Astrocyte (in vitro differentiated cells and primary cell): ENCODE measurements at regions not wholly inside any gene's neighbourhood (a gene's known extent, or its start where the extent isn't known, plus 50 kb on each side); places are given as distances from the start of the nearest gene placed in this dataset.
A peak's percentile ranks its signal among the peaks of the same experiment; 100 is the strongest.

Experiments
- DNase-seq: peaks from one replicate; pipeline ENCODE4 v3.0.0-alpha.2; 2010; ENCODE audit warnings: low read depth
- FAIRE-seq: peaks from 2 replicates; lab custom pipeline; 2011; peaks lifted over from hg19 to GRCh38; lab: Jason Lieb, UNC
- H2AFZ ChIP-seq: 2 replicates; pipeline ENCODE4 v1.6.0; 2012; ENCODE audit warnings: low read depth, low read length, inconsistent platforms
- H3K27ac ChIP-seq: 2 replicates; pipeline ENCODE4 v1.5.1; 2011; ENCODE audit warnings: low read depth, low read length, inconsistent platforms
- H3K27me3 ChIP-seq: 2 replicates; pipeline ENCODE4 v1.6.0; 2011; ENCODE audit warnings: low read length, inconsistent platforms; ENCODE audit not compliant: insufficient read depth
- H3K36me3 ChIP-seq: 2 replicates; pipeline ENCODE4 v1.5.1; 2011; ENCODE audit warnings: low read length, inconsistent platforms; ENCODE audit not compliant: insufficient read depth
- H3K4me1 ChIP-seq: 2 replicates; pipeline ENCODE4 v1.5.1; 2011; ENCODE audit warnings: low read length, inconsistent platforms; ENCODE audit not compliant: insufficient read depth
- H3K4me2 ChIP-seq: 2 replicates; pipeline ENCODE4 v1.6.0; 2012; ENCODE audit warnings: low read length, inconsistent platforms
- H3K4me3 ChIP-seq: 2 replicates; pipeline ENCODE4 v1.5.1; 2011; ENCODE audit warnings: low read depth, mild to moderate bottlenecking, low read length, inconsistent platforms; ENCODE audit not compliant: insufficient read depth
- H3K79me2 ChIP-seq: 2 replicates; pipeline ENCODE4 v1.6.0; 2012; ENCODE audit warnings: mild to moderate bottlenecking, low read length, inconsistent platforms; ENCODE audit not compliant: insufficient read depth
- H3K9ac ChIP-seq: 2 replicates; pipeline ENCODE4 v1.6.0; 2012; ENCODE audit warnings: mild to moderate bottlenecking, low read length, inconsistent platforms
- H3K9me3 ChIP-seq: 2 replicates; pipeline ENCODE4 v1.5.1; 2012; ENCODE audit warnings: low read depth, mild to moderate bottlenecking, low read length, inconsistent platforms; ENCODE audit not compliant: insufficient read depth
- H4K20me1 ChIP-seq: 2 replicates; pipeline ENCODE4 v1.6.0; 2012; ENCODE audit warnings: low read length, inconsistent platforms; ENCODE audit not compliant: insufficient read depth
- H3K27ac Mint-ChIP-seq: one replicate; pipeline ENCODE4 v1.8.0; 2021; ENCODE audit warnings: mild to moderate bottlenecking, mixed read lengths; ENCODE audit not compliant: unreplicated experiment
- H3K27me3 Mint-ChIP-seq: one replicate; pipeline ENCODE4 v1.8.0; 2021; ENCODE audit warnings: low read depth, mixed read lengths; ENCODE audit not compliant: unreplicated experiment
- H3K36me3 Mint-ChIP-seq: one replicate; pipeline ENCODE4 v1.8.0; 2021; ENCODE audit warnings: low read depth, mixed read lengths; ENCODE audit not compliant: unreplicated experiment
- H3K4me1 Mint-ChIP-seq: one replicate; pipeline ENCODE4 v1.8.0; 2021; ENCODE audit warnings: low read depth, mixed read lengths; ENCODE audit not compliant: unreplicated experiment
- H3K4me3 Mint-ChIP-seq: one replicate; pipeline ENCODE4 v1.8.0; 2021; ENCODE audit warnings: mild to moderate bottlenecking, moderate library complexity, mixed read lengths; ENCODE audit not compliant: unreplicated experiment
- H3K9me3 Mint-ChIP-seq: one replicate; pipeline ENCODE4 v1.8.0; 2021; ENCODE audit warnings: mild to moderate bottlenecking, mixed read lengths; ENCODE audit not compliant: unreplicated experiment
- CTCF ChIP-seq: IDR thresholded peaks from 2 replicates; pipeline ENCODE4 v1.5.1; 2011; ENCODE audit warnings: low read depth, mild to moderate bottlenecking, inconsistent platforms, low read length, moderate library complexity; ENCODE audit not compliant: insufficient read depth
- EZH2 ChIP-seq: IDR thresholded peaks from 2 replicates; pipeline ENCODE4 v1.6.1; 2012; ENCODE audit warnings: mild to moderate bottlenecking, low read length, inconsistent platforms; ENCODE audit not compliant: insufficient read depth

DNA sequence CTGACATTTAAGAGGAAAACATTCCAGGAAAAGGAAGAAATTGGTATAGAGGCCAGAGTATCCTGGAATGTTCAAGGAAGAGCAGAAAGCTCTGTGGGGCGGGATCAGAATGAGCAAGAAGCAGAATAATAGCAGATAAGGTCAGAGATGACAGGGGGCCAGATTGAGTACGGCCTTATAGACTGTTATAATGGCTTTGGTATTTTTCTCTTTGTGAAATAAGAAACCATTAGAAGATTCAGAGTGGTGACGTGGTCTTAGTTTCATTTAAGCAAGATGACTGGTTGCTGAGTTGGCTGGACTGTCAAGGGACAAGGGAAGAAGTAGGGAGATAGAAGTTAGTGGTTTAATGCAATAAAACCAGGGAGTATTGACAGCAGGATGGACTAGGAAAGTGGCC, 218.3 kb upstream of the SOX2 start:
- Mint-ChIP-seq H3K36me3 (no peaks in the 10 kb centered on the region), H3K27me3 (no peaks in the 10 kb centered on the region), H3K4me1 (no peaks in the 10 kb centered on the region), H3K4me3 (no peak overlapping the region), H3K27ac (no peak overlapping the region), H3K9me3 (no peaks in the 10 kb centered on the region)
- H2AFZ ChIP-seq: no peak overlapping the region
- no peaks in the 10 kb centered on the region for H3K9me3 ChIP-seq
- DNase-seq: peak; percentile 80
- H3K79me2 ChIP-seq: no peaks in the 10 kb centered on the region
- H4K20me1 ChIP-seq: no peaks in the 10 kb centered on the region
- no peaks in the 10 kb centered on the region for H3K27me3 ChIP-seq
- no peaks in the 10 kb centered on the region for H3K4me1 ChIP-seq
- H3K27ac ChIP-seq: no peak overlapping the region
- no peak overlapping the region for H3K9ac ChIP-seq
- TF ChIP-seq CTCF (no peak), EZH2 (no peak)
- no peak overlapping the region for H3K4me3 ChIP-seq
- peak overlapping the region; percentile 42 for H3K4me2 ChIP-seq
- FAIRE-seq: no peak
- no peaks in the 10 kb centered on the region for H3K36me3 ChIP-seq

DNA sequence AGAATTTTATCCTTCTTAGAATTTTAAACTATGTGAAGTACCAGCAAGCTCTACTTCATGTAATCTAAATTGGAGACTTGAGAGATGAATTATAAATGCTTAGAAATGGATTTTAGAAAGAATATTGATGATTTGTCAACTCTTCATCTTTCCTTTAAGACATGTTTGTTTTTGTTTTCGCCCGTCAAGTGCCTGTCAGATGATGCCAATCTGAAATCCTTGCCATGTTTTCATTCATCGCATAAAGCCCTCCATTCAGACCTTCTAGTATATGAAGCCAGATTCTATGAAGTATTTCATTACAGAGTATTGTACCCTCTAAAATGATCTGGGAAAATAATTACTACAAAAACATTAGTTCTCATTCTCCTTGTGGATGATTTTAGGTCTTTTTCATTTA, 223.2 kb upstream of the SOX2 start:
- DNase-seq (no peak), FAIRE-seq (no peak)
- Histone ChIP-seq H3K36me3 (no peaks in the 10 kb centered on the region), H3K4me3 (no peak overlapping the region), H3K79me2 (no peaks in the 10 kb centered on the region), H3K9me3 (no peaks in the 10 kb centered on the region), H3K27ac (no peak overlapping the region), H3K4me2 (no peak overlapping the region), H4K20me1 (no peaks in the 10 kb centered on the region), H3K27me3 (no peaks in the 10 kb centered on the region), H3K9ac (no peak overlapping the region), H2AFZ (no peak overlapping the region), H3K4me1 (peaks cover 5% of the 10 kb centered on the region)
- TF ChIP-seq CTCF (no peak), EZH2 (no peak)
- no peaks in the 10 kb centered on the region for H3K9me3 Mint-ChIP-seq
- H3K27ac Mint-ChIP-seq: no peak overlapping the region
- H3K27me3 Mint-ChIP-seq: no peaks in the 10 kb centered on the region
- no peaks in the 10 kb centered on the region for H3K4me1 Mint-ChIP-seq
- H3K4me3 Mint-ChIP-seq: no peak overlapping the region
- no peaks in the 10 kb centered on the region for H3K36me3 Mint-ChIP-seq

GRCh38 chr3:181487236-181487978, 224.3 kb upstream of the SOX2 start:
- Mint-ChIP-seq H3K4me3 (no peak overlapping the region), H3K9me3 (no peaks in the 10 kb centered on the region), H3K36me3 (no peaks in the 10 kb centered on the region), H3K27me3 (no peaks in the 10 kb centered on the region), H3K4me1 (no peaks in the 10 kb centered on the region), H3K27ac (no peak overlapping the region)
- Histone ChIP-seq H3K27ac (no peak overlapping the region), H3K79me2 (no peaks in the 10 kb centered on the region), H3K4me3 (no peak overlapping the region), H3K36me3 (no peaks in the 10 kb centered on the region), H3K4me1 (peaks cover 5% of the 10 kb centered on the region), H3K9ac (no peak overlapping the region), H2AFZ (no peak overlapping the region), H3K4me2 (no peak overlapping the region), H4K20me1 (no peaks in the 10 kb centered on the region), H3K9me3 (no peaks in the 10 kb centered on the region), H3K27me3 (no peaks in the 10 kb centered on the region)
- FAIRE-seq (no peak), DNase-seq (no peak)
- TF ChIP-seq EZH2: no peak
- no peak for TF ChIP-seq CTCF
